Neural progenitor cell (in vitro differentiated cells): ENCODE measurements at regions not wholly inside any gene's neighbourhood (a gene's known extent, or its start where the extent isn't known, plus 50 kb on each side); places are given as distances from the start of the nearest gene placed in this dataset.

Experiments used
- EZH2 ChIP-seq: fragments of 200-600 bp; sonication (generic); IDR thresholded peaks from 2 replicates; pipeline ENCODE4 v1.6.1; 2017; ENCODE audit warnings: antibody characterized with exemption, mild to moderate bottlenecking, moderate library complexity
- EZH2phosphoT487 ChIP-seq: fragments of 200-600 bp; sonication (generic); IDR thresholded peaks from 2 replicates; pipeline ENCODE4 v1.6.1; 2017; ENCODE audit warnings: antibody characterized with exemption
- TF ChIP-seq, protein P1 (sequence below): fragments of 200-600 bp; sonication (generic); IDR thresholded peaks from 2 replicates; pipeline ENCODE4 v1.5.1; 2017; ENCODE audit warnings: antibody characterized with exemption, mild to moderate bottlenecking

DNA sequence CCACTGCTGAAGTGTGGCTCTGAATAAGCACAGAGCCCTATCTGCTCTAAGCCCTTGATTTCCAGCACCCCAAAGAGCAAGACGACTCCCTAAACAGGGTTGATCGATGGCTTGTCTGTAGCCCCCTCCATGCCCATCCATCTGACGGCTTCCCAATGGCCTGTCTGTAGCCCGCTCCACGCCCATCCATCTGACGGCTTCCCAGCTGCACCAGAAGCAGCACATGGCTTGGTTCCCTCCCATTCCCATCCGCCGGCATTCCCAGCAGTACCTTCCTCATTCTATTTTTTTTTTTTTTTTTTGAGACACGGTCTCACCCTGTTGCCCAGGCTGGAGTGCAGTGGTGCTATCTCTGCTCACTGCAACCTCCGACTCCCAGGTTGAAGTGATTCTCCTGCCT is 64.5 kb downstream of the RBFOX3 start:
- TF ChIP-seq EZH2 (no peak), EZH2phosphoT487 (no peak)
- TF ChIP-seq, protein P1, sequence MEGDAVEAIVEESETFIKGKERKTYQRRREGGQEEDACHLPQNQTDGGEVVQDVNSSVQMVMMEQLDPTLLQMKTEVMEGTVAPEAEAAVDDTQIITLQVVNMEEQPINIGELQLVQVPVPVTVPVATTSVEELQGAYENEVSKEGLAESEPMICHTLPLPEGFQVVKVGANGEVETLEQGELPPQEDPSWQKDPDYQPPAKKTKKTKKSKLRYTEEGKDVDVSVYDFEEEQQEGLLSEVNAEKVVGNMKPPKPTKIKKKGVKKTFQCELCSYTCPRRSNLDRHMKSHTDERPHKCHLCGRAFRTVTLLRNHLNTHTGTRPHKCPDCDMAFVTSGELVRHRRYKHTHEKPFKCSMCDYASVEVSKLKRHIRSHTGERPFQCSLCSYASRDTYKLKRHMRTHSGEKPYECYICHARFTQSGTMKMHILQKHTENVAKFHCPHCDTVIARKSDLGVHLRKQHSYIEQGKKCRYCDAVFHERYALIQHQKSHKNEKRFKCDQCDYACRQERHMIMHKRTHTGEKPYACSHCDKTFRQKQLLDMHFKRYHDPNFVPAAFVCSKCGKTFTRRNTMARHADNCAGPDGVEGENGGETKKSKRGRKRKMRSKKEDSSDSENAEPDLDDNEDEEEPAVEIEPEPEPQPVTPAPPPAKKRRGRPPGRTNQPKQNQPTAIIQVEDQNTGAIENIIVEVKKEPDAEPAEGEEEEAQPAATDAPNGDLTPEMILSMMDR = no peak
